Muscle of arm (tissue), 1 donor: ENCODE measurements at regions not wholly inside any gene's neighbourhood (a gene's known extent, or its start where the extent isn't known, plus 50 kb on each side); places are given as distances from the start of the nearest gene placed in this dataset.
"Not testable (repeated sequence)": the region's sequence is repeated elsewhere in the genome, so short reads cannot be mapped to it uniquely, and the experiment has no call there.

Experiments used
- DNase-seq: peaks from one replicate; pipeline ENCODE4 v3.0.0-alpha.2; 2013

- DNase-seq = no peak
Measured at GRCh38 chr13:50415428-50415827, 400.2 kb downstream of the KCNRG start.

DNA sequence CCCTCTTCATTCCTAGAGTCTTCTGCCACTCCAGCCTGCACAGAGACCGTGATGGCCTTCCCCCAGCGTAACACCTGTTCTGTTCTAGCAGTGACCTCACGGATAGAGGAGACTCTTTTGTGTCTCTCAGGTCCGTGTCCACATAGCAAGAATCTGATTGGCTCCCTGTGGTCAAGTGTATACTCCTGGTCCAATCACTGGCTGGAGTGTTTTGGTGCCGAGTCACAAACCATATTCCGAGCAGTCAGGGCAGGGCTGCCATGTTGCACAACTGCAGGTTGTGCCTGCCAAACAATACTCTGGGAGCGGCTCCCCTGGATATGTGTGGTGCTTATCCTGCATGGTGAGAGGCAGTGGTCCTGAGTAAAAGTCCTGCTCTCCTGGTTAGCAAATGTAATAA, 402.4 kb downstream of the KCNRG start:
- no peak for DNase-seq

DNA sequence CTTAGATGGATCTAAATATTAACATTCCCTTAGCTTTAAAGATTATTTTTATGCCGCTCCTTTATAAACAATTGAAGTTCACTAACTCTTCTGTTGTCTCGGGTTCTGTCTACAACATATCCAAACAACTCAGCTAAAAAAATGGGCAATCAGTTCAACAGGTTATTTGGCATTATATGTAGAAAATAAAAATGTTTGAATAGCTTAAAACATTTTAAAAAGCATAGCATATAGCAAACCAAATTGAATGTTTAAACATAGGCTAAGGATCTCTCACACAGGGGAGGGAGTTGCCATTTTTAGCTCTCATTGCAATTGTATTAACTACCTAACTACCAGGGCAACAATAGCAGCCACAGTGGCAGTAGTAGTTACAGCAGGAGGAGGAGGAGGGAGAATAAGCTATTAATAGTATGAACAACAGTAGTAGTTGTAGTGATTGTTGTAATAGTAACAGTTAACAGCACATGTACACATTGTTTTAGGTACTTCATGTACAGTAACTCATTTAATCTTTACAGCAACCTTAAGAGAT, 404.2 kb downstream of the KCNRG start:
- DNase-seq = no peak

GRCh38 chr13:50419896-50420295, 404.7 kb downstream of the KCNRG start:
- DNase-seq = no peak

- DNase-seq = no peak
Measured at GRCh38 chr13:50420718-50421472, 405.7 kb downstream of the KCNRG start.

DNA sequence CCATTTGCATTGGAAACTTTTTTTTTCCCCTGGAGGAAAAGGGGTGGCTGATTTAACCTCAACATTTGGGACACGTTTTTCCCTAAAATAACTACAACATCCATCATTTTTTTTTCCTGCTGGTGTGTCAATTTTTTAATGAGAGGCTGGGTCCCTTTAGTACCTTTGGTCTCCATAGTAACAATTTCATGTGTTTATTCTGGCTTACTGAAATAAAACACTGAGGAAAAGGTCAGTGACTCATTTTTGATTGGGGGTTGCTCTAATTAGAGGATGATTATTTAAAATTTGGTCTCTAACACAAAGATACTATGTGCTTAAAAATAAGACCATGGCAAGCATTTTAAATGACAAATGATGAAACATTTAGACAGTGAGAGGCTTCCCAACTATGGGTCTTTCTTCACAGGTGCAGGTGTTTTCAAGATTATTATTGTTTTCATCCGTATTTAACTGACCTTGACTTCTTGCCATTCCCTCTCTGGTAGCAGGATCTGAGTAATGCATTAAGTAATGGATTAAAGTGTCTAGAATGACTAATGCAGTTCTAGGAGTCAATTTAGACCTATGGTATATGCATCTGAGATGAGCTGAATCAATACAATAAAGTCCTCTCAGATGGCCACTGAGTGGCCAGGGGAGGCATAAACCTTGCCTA, 406.4 kb downstream of the KCNRG start:
- no peak for DNase-seq

GRCh38 chr13:50422181-50423148, 407.2 kb downstream of the KCNRG start:
- DNase-seq = no peak

DNA sequence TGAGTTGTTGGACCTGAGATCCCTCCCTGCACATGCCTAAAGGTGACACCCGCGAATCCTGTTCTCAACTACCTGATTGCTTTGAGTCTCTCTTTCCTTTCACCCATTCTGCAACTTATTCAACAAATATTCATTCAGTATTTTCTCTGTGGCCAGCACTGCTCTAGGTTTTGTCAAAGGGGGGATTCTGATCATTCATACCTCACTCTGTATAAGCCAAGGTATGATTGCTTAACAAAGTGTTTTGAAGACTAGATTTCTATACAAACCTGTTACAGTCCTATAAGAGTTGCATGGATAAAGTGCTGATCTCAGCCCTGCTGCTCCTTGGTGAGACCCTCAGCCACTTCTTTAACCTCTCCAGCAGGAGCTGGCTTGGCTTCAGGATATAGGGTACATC, 409.7 kb downstream of the KCNRG start:
- no peak for DNase-seq

GRCh38 chr13:50425772-50426171, 410.5 kb downstream of the KCNRG start:
- DNase-seq = no peak

DNA sequence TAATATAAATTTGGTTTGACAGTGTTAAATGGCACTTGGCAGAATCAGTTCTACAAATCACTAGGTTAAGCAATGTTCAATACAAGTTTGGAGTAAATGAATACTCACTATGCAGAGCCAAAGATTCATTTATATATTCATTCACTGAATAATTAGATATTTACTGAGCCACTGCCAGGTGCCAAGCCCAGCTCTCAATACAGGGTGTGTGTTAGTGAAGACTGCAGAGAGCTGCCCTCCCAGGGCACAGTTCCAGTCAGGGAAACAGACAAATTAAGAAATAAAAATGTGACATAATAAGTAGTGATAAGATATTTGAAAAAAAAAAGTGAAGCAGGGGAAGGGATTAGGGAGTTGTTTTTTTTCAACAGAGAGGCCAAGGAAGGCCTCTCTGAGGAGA, 411.7 kb downstream of the KCNRG start:
- DNase-seq = no peak

- not testable (repeated sequence) for DNase-seq
Measured at GRCh38 chr13:50427511-50427910, 412.3 kb downstream of the KCNRG start.

GRCh38 chr13:50428183-50428877, 413.1 kb downstream of the KCNRG start:
- DNase-seq = no peak

DNA sequence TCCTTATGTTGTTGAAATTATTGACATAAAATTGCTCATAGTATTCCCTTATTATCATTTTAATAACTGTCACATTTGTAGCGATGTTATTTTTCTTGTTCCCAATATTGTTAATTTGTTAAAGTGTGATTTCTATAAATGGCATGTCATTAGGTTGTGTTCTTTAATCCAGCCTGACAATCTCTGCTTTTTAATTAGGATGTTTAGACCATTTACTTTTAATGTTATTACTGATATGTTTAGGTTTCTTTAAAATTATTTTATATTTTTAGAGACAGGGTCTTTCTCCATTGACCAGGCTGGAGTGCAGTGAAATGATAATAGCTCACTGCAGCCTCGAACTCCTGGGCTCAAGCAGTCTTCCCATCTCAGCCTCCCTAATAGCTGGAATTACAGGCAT, 408.5 kb downstream of the DLEU7 start:
- no peak for DNase-seq

DNA sequence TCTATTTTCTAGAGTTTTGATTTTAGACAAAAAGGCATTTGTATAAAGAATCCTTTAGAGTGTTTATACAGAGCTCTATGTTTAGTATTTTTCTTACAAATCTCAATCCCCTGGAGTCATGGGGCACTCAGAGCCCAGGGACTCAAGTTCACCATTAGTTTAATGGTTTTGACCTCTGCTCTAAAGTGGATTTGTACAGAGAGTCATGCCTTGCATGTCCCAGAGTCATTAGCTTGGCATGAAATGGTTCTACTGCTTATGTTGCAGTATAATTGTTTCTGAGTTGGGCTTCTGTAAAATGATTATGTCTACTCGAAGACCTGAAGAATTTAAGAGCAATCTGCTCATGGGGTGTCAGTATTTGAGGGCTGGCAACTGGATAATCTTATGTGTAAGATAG, 406.2 kb downstream of the DLEU7 start:
- DNase-seq = no peak

GRCh38 chr13:50438351-50438750, 405.1 kb downstream of the DLEU7 start:
- no peak for DNase-seq

DNA sequence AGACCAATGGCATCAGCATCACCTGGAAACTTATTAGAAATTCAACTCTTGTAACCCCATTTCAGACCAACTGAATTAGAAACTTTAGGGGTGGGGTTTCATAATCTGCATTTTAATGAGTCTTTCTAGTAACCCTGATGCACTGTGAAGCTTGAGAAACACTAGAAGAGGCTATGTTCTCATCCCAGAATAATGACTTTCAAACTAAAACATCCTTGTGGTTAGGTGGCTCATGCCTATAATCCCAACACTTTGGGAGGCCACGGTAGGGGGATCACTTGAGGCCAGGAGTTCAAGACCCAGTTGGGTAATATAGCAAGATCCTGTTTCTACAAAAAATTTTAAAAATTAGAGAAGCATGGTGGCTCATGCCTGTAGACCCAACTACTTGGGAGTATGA, 402.4 kb downstream of the DLEU7 start:
- no peak for DNase-seq

DNA sequence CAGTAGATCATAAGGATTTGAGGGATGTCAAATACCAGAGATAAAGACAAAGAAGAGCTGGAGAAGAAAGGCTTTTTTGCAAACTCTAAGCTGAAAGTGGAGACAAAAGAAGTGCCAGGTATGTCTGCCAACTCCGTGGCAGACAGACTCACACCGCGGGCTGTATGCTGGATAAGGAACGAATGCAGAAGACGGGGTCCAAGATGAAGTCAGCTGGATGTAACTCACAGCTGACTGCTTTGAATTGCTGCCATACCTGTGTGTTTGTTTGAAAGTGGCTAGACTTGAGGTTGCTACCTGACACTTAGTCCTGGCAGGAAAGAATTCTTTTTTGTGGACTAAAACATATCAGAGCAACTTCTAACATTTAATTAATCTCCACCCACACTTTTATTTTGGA, 398.8 kb downstream of the DLEU7 start:
- no peak for DNase-seq

DNA sequence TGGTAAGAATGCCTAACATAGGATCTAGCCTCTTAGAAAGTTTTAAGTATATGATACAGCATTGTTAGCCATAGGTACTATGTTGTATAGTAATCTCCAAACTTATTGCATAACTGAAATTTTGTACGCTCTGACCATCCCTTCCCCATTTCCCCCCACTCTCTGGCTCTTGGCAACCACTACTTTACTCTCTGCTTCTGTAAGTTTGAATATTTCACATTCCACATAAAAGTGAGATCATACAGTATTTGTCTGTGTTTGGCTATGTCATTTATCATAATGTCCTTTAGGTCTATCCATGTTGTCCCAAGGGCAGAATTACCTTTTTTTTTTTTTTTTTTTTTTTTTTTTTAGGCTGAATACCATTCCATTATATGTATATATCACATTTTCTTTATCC, 396.9 kb downstream of the DLEU7 start:
- no peak for DNase-seq

DNA sequence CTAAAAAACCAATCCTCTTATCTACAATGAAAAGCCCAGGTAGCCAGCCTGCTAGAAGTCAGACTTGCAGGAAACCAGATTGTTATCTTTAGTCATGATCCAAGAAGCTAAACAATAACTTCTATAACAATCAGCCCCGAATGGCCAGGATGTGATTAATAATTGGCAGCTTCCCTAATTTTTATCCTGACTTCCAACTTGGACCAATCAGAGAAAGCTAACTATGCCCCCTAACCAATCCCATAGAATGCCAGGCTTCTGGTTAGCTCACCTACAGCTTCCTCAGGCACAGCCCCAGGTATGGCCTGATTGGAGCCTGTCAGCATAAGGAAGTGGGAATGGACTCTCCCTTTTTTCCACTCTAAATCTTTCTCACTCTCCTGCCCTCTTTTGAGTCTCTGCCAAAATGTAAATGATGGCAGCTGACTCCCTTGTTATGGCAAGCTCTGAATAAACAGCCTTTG, 394.9 kb downstream of the DLEU7 start:
- DNase-seq = no peak

DNA sequence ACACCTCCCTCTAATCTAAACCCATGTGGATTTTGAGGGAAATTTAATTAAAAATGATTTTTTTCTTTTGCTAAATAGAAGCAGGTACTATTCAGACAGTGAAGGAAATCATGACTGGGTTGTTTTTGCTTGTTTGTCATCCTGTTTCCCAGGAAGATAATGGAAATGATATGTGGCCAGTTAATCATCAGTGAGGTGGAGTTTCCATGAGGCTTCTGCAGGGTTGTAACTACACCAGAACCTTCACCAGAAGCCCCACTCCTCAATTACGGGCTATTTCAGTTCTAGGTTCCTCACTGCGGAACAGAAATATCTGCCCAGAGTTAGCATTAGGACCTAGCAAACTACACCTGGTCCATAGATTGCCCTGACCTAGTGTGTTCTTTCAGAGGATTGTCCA, 394.0 kb downstream of the DLEU7 start:
- DNase-seq = no peak

DNA sequence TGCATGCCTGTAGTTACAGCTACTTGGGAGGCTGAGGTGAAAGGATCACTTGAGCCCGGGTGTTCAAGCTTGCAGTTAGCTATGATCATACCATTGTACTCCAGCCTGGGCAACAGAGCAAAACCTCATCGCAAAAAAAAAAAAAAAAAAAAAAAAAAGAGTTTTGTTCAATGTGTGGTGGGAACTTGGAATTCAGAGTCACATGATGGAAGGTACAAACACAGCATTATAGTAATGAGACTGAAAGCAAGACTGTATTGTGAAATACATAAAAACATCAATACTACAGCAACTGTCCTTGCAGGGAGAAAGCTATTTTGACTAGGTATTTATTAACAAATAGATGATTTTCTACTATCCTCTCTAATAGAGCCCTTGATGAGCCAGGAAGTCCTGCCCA, 393.2 kb downstream of the DLEU7 start:
- DNase-seq = no peak

DNA sequence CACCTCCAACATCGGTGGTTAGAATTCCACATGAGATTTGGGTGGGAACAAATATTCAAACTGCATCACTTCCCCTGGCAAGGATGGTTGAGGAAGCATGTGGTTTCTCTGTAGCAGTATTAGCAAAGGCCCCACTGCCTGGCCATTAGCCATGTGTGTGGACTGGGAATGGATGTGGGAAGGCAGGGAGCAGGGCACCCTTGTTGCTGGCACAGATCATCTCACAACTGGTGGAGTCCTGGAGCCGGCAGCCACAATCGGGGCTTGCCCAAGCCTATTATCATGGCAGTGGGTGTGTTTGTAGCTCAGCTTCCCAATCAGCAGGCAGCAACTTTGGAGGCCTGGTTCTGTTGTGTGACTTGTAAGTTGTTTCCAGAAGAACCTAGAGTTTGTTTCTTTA, 391.9 kb downstream of the DLEU7 start:
- no peak for DNase-seq
